SK-N-SH (cell line): ENCODE measurements at regions not wholly inside any gene's neighbourhood (a gene's known extent, or its start where the extent isn't known, plus 50 kb on each side); places are given as distances from the start of the nearest gene placed in this dataset.

ENCODE experiments used
- CTCF ChIA-PET: fragments of 300-600, 350-600 bp; formaldehyde crosslinking; extraction: SDS; loops from one replicate; lab custom pipeline; 2021; lab: Yijun Ruan, JAX
- POLR2A ChIA-PET: fragments of 350-600 bp; sonication (Branson Sonifier 250); formaldehyde crosslinking; extraction: SDS; loops from one replicate; lab custom pipeline; 2020; ENCODE audit warnings: antibody characterized with exemption, inconsistent platforms; lab: Yijun Ruan, JAX
- DNase-seq: peaks from one replicate; pipeline ENCODE4 v3.0.0; 2012
- H2AFZ ChIP-seq: fragments of 200-600 bp; sonication (generic); 2 replicates; pipeline ENCODE4 v1.8.1; 2016; ENCODE audit warnings: antibody characterized with exemption, mild to moderate bottlenecking, low read depth
- H3F3A ChIP-seq: fragments of 200-600 bp; sonication (generic); replicated peaks from 2 replicates; pipeline ENCODE3; 2016; ENCODE audit warnings: antibody characterized with exemption, mild to moderate bottlenecking; ENCODE audit not compliant: insufficient read depth
- H3K27ac ChIP-seq, 2 experiments: fragments of 200-500 bp in 1 of 2; fragments of 200-600 bp in 1 of 2; sonication (Bioruptor generic) in 1 of 2; sonication (generic), shearing (Covaris generic) in 1 of 2; 2 replicates each; pipeline versions ENCODE4 v1.5.1 to v1.6.1; 2014 to 2016; ENCODE audit warnings: low read depth in 2 of 2, inconsistent platforms in 1 of 2, low read length in 1 of 2, mild to moderate bottlenecking in 1 of 2, mixed read lengths in 1 of 2
- H3K27me3 ChIP-seq: fragments of 200-600 bp; sonication (generic), shearing (Covaris generic); 2 replicates; pipeline ENCODE4 v1.6.1; 2016; ENCODE audit warnings: mixed run types; ENCODE audit not compliant: insufficient read depth
- H3K36me3 ChIP-seq, 2 experiments: fragments of 200-500 bp in 1 of 2; fragments of 200-600 bp in 1 of 2; sonication (Bioruptor generic) in 1 of 2; sonication (generic) in 1 of 2; replicated peaks in 1 of 2; 2 replicates each; pipeline versions ENCODE3 to v1.5.1; 2014 to 2016; ENCODE audit warnings: low read length in 1 of 2, mild to moderate bottlenecking in 1 of 2; ENCODE audit not compliant: insufficient read depth in 2 of 2, control insufficient read depth in 1 of 2
- H3K4me1 ChIP-seq, 2 experiments: fragments of 200-500 bp in 1 of 2; fragments of 200-600 bp in 1 of 2; sonication (Bioruptor generic) in 1 of 2; sonication (generic), shearing (Covaris generic) in 1 of 2; 2 replicates each; pipeline versions ENCODE4 v1.5.1 to v1.6.1; 2014 to 2016; ENCODE audit warnings: low read depth in 1 of 2, low read length in 1 of 2, mixed run types in 1 of 2; ENCODE audit not compliant: insufficient read depth in 2 of 2, control insufficient read depth in 1 of 2
- H3K4me2 ChIP-seq: fragments of 200-600 bp; sonication (generic), shearing (Covaris generic); 2 replicates; pipeline ENCODE4 v1.6.1; 2017; ENCODE audit warnings: mixed run types
- H3K4me3 ChIP-seq, 2 experiments: fragments of 200-500 bp in 1 of 2; fragments of 200-600 bp in 1 of 2; sonication (Bioruptor generic) in 1 of 2; sonication (generic), shearing (Covaris generic) in 1 of 2; 2 replicates each; pipeline versions ENCODE4 v1.5.1 to v1.8.1; 2014 to 2016; ENCODE audit warnings: low read depth in 2 of 2, inconsistent platforms in 1 of 2, low read length in 1 of 2, mild to moderate bottlenecking in 1 of 2, mixed read lengths in 1 of 2, moderate library complexity in 1 of 2
- H3K79me2 ChIP-seq: fragments of 200-600 bp; sonication (generic); 2 replicates; pipeline ENCODE4 v1.8.1; 2017; ENCODE audit warnings: mild to moderate bottlenecking; ENCODE audit not compliant: insufficient read depth
- H3K9ac ChIP-seq: fragments of 200-600 bp; sonication (generic); 2 replicates; pipeline ENCODE4 v1.6.1; 2017; ENCODE audit warnings: mixed run types
- H3K9me2 ChIP-seq: fragments of 200-600 bp; sonication (generic); 2 replicates; pipeline ENCODE4 v1.6.1; 2017; ENCODE audit warnings: mixed run types
- H3K9me3 ChIP-seq: fragments of 200-600 bp; sonication (generic); 2 replicates; pipeline ENCODE4 v1.6.1; 2017; ENCODE audit warnings: mixed run types, mild to moderate bottlenecking, moderate library complexity
- H4K20me1 ChIP-seq: fragments of 200-600 bp; sonication (generic); 2 replicates; pipeline ENCODE4 v1.6.1; 2017; ENCODE audit warnings: mild to moderate bottlenecking, mixed run types; ENCODE audit not compliant: insufficient read depth
- CHD2 ChIP-seq: fragments of 150-350 bp; IDR thresholded peaks from 2 replicates; pipeline ENCODE4 v1.6.1; 2018; ENCODE audit warnings: low read length; ENCODE audit not compliant: partially characterized antibody
- ELF1 ChIP-seq: IDR thresholded peaks from 2 replicates; pipeline ENCODE4 v1.4.0; 2012
- FOXJ3 ChIP-seq: sonication (generic); formaldehyde crosslinking; IDR thresholded peaks from 2 replicates; pipeline ENCODE4 v1.5.1; 2020; ENCODE audit warnings: mild to moderate bottlenecking, missing genetic modification reagents
- MXI1 ChIP-seq: IDR thresholded peaks from 2 replicates; pipeline ENCODE4 v1.6.1; 2012; ENCODE audit warnings: mild to moderate bottlenecking, low read depth, low read length, improper control_type of control experiment
- POLR2AphosphoS5 ChIP-seq: IDR thresholded peaks from 2 replicates; pipeline ENCODE4 v1.6.1; 2012; ENCODE audit warnings: low read depth, low read length
- RAD21 ChIP-seq: IDR thresholded peaks from 2 replicates; pipeline ENCODE4 v1.6.1; 2012; ENCODE audit warnings: mild to moderate bottlenecking, low read length
- RCOR1 ChIP-seq: fragments of 150-350 bp; IDR thresholded peaks from 2 replicates; pipeline ENCODE4 v1.6.1; 2017; ENCODE audit warnings: antibody characterized with exemption, low read length
- RFX5 ChIP-seq: IDR thresholded peaks from 2 replicates; pipeline ENCODE4 v1.6.1; 2012; ENCODE audit warnings: mild to moderate bottlenecking, improper control_type of control experiment, low read length
- RXRA ChIP-seq: IDR thresholded peaks from 2 replicates; pipeline ENCODE4 v1.4.0; 2012; ENCODE audit warnings: low read depth, mild to moderate bottlenecking, borderline replicate concordance
- SIN3A ChIP-seq: IDR thresholded peaks from 2 replicates; pipeline ENCODE4 v1.6.1; 2012; ENCODE audit warnings: low read depth, mild to moderate bottlenecking, low read length, moderate library complexity, borderline replicate concordance
- SMC3 ChIP-seq: IDR thresholded peaks from 2 replicates; pipeline ENCODE4 v1.6.1; 2012; ENCODE audit warnings: low read depth, low read length, improper control_type of control experiment
- TAF1 ChIP-seq: IDR thresholded peaks from 2 replicates; pipeline ENCODE4 v1.6.1; 2012; ENCODE audit warnings: low read depth, mild to moderate bottlenecking, low read length, moderate library complexity, borderline replicate concordance
- TCF12 ChIP-seq: IDR thresholded peaks from 2 replicates; pipeline ENCODE4 v1.4.0; 2012
- YY1 ChIP-seq: IDR thresholded peaks from 2 replicates; pipeline ENCODE4 v1.4.0; 2012; ENCODE audit warnings: low read depth, mild to moderate bottlenecking
- TF ChIP-seq, protein P1 (sequence below): IDR thresholded peaks from 2 replicates; pipeline ENCODE4; 2012
- TF ChIP-seq, protein P2 (sequence below): IDR thresholded peaks from 2 replicates; pipeline ENCODE4 v1.6.1; 2012; ENCODE audit warnings: mild to moderate bottlenecking, low read depth, low read length, moderate library complexity
- TF ChIP-seq, protein P3 (sequence below): fragments of 200-600 bp; sonication (generic); IDR thresholded peaks from 2 replicates; pipeline ENCODE4 v1.6.1; 2017; ENCODE audit warnings: antibody characterized with exemption, mild to moderate bottlenecking, moderate library complexity
- TF ChIP-seq, protein P4 (sequence below): IDR thresholded peaks from 2 replicates; pipeline ENCODE4 v1.4.0; 2012; ENCODE audit warnings: low read depth, borderline replicate concordance

DNA sequence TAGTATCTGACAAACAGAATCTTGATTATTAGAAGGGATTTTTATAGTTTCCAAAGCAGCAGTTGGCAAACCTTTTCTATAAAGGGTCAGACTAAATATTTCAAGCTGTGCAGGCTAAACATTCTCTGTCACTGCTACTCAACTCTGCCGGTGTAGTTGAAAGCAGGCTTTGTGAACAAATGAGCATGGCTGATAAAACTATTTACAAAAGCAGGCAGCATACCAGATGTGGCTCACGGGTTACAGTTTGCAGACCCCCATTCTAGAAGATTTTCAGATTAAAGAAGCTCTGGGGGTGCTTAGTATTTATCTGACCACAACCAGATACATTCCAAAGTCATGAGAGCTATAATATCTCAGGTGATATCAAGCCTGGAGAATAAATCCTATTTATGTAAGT lies 1017.5 kb downstream of the SORCS1 start (continued):
- TF ChIP-seq, protein P1, sequence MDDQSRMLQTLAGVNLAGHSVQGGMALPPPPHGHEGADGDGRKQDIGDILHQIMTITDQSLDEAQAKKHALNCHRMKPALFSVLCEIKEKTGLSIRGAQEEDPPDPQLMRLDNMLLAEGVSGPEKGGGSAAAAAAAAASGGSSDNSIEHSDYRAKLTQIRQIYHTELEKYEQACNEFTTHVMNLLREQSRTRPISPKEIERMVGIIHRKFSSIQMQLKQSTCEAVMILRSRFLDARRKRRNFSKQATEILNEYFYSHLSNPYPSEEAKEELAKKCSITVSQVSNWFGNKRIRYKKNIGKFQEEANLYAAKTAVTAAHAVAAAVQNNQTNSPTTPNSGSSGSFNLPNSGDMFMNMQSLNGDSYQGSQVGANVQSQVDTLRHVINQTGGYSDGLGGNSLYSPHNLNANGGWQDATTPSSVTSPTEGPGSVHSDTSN = no peak
- TF ChIP-seq RAD21 (peak; percentile 39), TCF12 (no peak), TAF1 (no peak), CHD2 (peak; percentile 80)

DNA sequence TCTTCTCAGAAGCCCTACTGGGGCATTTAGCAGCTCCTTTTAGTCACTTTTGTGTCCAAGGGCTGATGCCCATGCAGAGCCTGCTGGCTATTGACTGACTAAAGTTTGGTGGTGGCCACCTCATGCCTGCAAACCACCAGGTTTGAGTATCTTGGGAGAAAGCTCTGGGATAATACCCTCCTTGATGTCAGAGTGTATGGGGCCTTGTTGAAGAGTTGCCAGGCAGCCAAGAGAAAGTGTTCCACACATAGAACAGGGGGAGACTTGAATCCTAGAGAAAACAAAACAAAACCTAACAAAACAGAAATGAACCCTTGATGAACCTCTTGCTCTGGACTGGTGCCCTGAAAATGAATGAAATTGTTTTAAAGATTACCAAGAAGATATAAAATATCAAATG lies 1024.6 kb downstream of the SORCS1 start:
- CTCF ChIA-PET = interaction anchor here (1.5 kb wide), 1 partner anchor 486 kb away, joined by 3 read pairs; no protein-coding TSS in a partner anchor
- no peaks in the 10 kb centered on the region for H3K27me3 ChIP-seq
- no peak for DNase-seq

More for the DNA sequence above, 1024.6 kb downstream of the SORCS1 start:
- Histone ChIP-seq H3K36me3 (no peaks in the 10 kb centered on the region), H3K27ac (no peak overlapping the region), H3K4me2 (no peak overlapping the region), H3K9ac (no peak overlapping the region), H3K79me2 (no peaks in the 10 kb centered on the region), H2AFZ (no peak overlapping the region), H4K20me1 (no peaks in the 10 kb centered on the region), H3F3A (no peaks in the 10 kb centered on the region), H3K9me3 (no peaks in the 10 kb centered on the region), H3K4me1 (no peaks in the 10 kb centered on the region), H3K9me2 (no peaks in the 10 kb centered on the region), H3K4me3 (no peak overlapping the region)
- POLR2A ChIA-PET = no interaction called here
- no peak for TF ChIP-seq MXI1
- TF ChIP-seq, protein P2, sequence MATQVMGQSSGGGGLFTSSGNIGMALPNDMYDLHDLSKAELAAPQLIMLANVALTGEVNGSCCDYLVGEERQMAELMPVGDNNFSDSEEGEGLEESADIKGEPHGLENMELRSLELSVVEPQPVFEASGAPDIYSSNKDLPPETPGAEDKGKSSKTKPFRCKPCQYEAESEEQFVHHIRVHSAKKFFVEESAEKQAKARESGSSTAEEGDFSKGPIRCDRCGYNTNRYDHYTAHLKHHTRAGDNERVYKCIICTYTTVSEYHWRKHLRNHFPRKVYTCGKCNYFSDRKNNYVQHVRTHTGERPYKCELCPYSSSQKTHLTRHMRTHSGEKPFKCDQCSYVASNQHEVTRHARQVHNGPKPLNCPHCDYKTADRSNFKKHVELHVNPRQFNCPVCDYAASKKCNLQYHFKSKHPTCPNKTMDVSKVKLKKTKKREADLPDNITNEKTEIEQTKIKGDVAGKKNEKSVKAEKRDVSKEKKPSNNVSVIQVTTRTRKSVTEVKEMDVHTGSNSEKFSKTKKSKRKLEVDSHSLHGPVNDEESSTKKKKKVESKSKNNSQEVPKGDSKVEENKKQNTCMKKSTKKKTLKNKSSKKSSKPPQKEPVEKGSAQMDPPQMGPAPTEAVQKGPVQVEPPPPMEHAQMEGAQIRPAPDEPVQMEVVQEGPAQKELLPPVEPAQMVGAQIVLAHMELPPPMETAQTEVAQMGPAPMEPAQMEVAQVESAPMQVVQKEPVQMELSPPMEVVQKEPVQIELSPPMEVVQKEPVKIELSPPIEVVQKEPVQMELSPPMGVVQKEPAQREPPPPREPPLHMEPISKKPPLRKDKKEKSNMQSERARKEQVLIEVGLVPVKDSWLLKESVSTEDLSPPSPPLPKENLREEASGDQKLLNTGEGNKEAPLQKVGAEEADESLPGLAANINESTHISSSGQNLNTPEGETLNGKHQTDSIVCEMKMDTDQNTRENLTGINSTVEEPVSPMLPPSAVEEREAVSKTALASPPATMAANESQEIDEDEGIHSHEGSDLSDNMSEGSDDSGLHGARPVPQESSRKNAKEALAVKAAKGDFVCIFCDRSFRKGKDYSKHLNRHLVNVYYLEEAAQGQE = no peak
- TF ChIP-seq SIN3A = no peak
- TF ChIP-seq TAF1 = no peak
- no peak for TF ChIP-seq YY1
- no peak for TF ChIP-seq FOXJ3
- no peak for TF ChIP-seq RFX5
- no peak for TF ChIP-seq POLR2AphosphoS5
- TF ChIP-seq ELF1 = no peak
- TF ChIP-seq, protein P3, sequence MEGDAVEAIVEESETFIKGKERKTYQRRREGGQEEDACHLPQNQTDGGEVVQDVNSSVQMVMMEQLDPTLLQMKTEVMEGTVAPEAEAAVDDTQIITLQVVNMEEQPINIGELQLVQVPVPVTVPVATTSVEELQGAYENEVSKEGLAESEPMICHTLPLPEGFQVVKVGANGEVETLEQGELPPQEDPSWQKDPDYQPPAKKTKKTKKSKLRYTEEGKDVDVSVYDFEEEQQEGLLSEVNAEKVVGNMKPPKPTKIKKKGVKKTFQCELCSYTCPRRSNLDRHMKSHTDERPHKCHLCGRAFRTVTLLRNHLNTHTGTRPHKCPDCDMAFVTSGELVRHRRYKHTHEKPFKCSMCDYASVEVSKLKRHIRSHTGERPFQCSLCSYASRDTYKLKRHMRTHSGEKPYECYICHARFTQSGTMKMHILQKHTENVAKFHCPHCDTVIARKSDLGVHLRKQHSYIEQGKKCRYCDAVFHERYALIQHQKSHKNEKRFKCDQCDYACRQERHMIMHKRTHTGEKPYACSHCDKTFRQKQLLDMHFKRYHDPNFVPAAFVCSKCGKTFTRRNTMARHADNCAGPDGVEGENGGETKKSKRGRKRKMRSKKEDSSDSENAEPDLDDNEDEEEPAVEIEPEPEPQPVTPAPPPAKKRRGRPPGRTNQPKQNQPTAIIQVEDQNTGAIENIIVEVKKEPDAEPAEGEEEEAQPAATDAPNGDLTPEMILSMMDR = no peak
- TF ChIP-seq RCOR1 = no peak
- TF ChIP-seq, protein P4, sequence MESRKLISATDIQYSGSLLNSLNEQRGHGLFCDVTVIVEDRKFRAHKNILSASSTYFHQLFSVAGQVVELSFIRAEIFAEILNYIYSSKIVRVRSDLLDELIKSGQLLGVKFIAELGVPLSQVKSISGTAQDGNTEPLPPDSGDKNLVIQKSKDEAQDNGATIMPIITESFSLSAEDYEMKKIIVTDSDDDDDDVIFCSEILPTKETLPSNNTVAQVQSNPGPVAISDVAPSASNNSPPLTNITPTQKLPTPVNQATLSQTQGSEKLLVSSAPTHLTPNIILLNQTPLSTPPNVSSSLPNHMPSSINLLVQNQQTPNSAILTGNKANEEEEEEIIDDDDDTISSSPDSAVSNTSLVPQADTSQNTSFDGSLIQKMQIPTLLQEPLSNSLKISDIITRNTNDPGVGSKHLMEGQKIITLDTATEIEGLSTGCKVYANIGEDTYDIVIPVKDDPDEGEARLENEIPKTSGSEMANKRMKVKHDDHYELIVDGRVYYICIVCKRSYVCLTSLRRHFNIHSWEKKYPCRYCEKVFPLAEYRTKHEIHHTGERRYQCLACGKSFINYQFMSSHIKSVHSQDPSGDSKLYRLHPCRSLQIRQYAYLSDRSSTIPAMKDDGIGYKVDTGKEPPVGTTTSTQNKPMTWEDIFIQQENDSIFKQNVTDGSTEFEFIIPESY = no peak
- no peak for TF ChIP-seq RXRA
- no peak for TF ChIP-seq SMC3
